ENCODE measurements at regions not wholly inside any gene's neighbourhood (a gene's known extent, or its start where the extent isn't known, plus 50 kb on each side); places are given as distances from the start of the nearest gene placed in this dataset.

- DNase-seq: no peak
These were observed 489.4 kb downstream of the PRELID2 start for GRCh38 chr5:145345511-145346287.

- no peak for DNase-seq
These were observed 493.3 kb downstream of the PRELID2 start for GRCh38 chr5:145341842-145342241.

GRCh38 chr5:145340099-145340498 is 495.0 kb downstream of the PRELID2 start:
- no peak for DNase-seq

GRCh38 chr5:145324767-145325479 is 510.2 kb downstream of the PRELID2 start:
- no peak for DNase-seq

GRCh38 chr5:145324101-145324500 is 511.0 kb downstream of the PRELID2 start:
- no peak for DNase-seq

- DNase-seq: no peak
These were observed 518.9 kb downstream of the PRELID2 start for GRCh38 chr5:145316282-145316681.

GRCh38 chr5:145307866-145308382 is 527.2 kb downstream of the PRELID2 start:
- no peak for DNase-seq

- no peak for DNase-seq
These were observed 539.8 kb downstream of the PRELID2 start for GRCh38 chr5:145295236-145295835.

- no peak for DNase-seq
These were observed 540.8 kb downstream of the PRELID2 start for GRCh38 chr5:145294331-145294730.

- no peak for DNase-seq
These were observed 541.4 kb downstream of the PRELID2 start for GRCh38 chr5:145293716-145294115.

GRCh38 chr5:145292278-145292677 is 542.9 kb downstream of the PRELID2 start:
- DNase-seq: no peak

GRCh38 chr5:145283141-145283810 is 551.9 kb downstream of the PRELID2 start:
- no peak for DNase-seq

GRCh38 chr5:145280806-145281205 is 554.3 kb downstream of the PRELID2 start:
- no peak for DNase-seq

- DNase-seq: no peak
These were observed 554.9 kb downstream of the PRELID2 start for GRCh38 chr5:145280214-145280613.

GRCh38 chr5:145260670-145261069 is 574.5 kb downstream of the PRELID2 start:
- DNase-seq: no peak

GRCh38 chr5:145247745-145248040 is 587.4 kb downstream of the PRELID2 start:
- DNase-seq: no peak

GRCh38 chr5:145246961-145247744 is 588.0 kb downstream of the PRELID2 start:
- DNase-seq: no peak

- no peak for DNase-seq
These were observed 588.8 kb downstream of the PRELID2 start for GRCh38 chr5:145246379-145246778.

- DNase-seq: no peak
These were observed 589.8 kb downstream of the PRELID2 start for GRCh38 chr5:145245354-145245753.

- DNase-seq: no peak
These were observed 590.4 kb downstream of the PRELID2 start for GRCh38 chr5:145244788-145245187.

- no peak for DNase-seq
These were observed 590.9 kb downstream of the PRELID2 start for GRCh38 chr5:145244251-145244650.

GRCh38 chr5:145243016-145243415 is 592.1 kb downstream of the PRELID2 start:
- DNase-seq: no peak

- no peak for DNase-seq
These were observed 592.6 kb downstream of the PRELID2 start for GRCh38 chr5:145242551-145242950.
